Osteoblast (primary cell): ENCODE measurements at regions not wholly inside any gene's neighbourhood (a gene's known extent, or its start where the extent isn't known, plus 50 kb on each side); places are given as distances from the start of the nearest gene placed in this dataset.

Experiments used
- DNase-seq: peaks from one replicate; pipeline ENCODE4 v3.0.0; 2011; ENCODE audit warnings: low spot score, mixed read lengths; ENCODE audit not compliant: insufficient read length; ENCODE audit errors: missing footprints
- H2AFZ ChIP-seq: 2 replicates; pipeline ENCODE4 v1.6.0; 2011; ENCODE audit warnings: mild to moderate bottlenecking, low read length
- H3K27ac ChIP-seq: 2 replicates; pipeline ENCODE4 v1.5.1; 2011; ENCODE audit warnings: mild to moderate bottlenecking, low read depth, low read length, moderate library complexity
- H3K27me3 ChIP-seq: 2 replicates; pipeline ENCODE4 v1.6.0; 2012; ENCODE audit warnings: mild to moderate bottlenecking, control low read depth, inconsistent platforms, low read length, moderate library complexity; ENCODE audit not compliant: insufficient read depth
- H3K36me3 ChIP-seq: 2 replicates; pipeline ENCODE4 v1.5.1; 2011; ENCODE audit warnings: mild to moderate bottlenecking, low read length, control low read depth, moderate library complexity; ENCODE audit not compliant: insufficient read depth
- H3K4me1 ChIP-seq: 2 replicates; pipeline ENCODE4 v1.5.1; 2011; ENCODE audit warnings: mild to moderate bottlenecking, low read length, control low read depth, moderate library complexity; ENCODE audit not compliant: insufficient read depth
- H3K4me2 ChIP-seq: 2 replicates; pipeline ENCODE4 v1.6.0; 2011; ENCODE audit warnings: mild to moderate bottlenecking, low read length; ENCODE audit not compliant: insufficient read depth
- H3K4me3 ChIP-seq: fragments of 200-600 bp; sonication (generic); 3 replicates; pipeline ENCODE4 v1.5.1; 2012; ENCODE audit warnings: mild to moderate bottlenecking, low read length, inconsistent platforms; ENCODE audit not compliant: insufficient read depth
- H3K79me2 ChIP-seq: 2 replicates; pipeline ENCODE4 v1.6.0; 2012; ENCODE audit warnings: mild to moderate bottlenecking, low read length, control low read depth, inconsistent platforms; ENCODE audit not compliant: insufficient read depth
- H3K9me3 ChIP-seq: 2 replicates; pipeline ENCODE4 v1.5.1; 2011; ENCODE audit warnings: low read depth, low read length, control low read depth
- H4K20me1 ChIP-seq: 2 replicates; pipeline ENCODE4 v1.6.0; 2012; ENCODE audit warnings: mild to moderate bottlenecking, low read length, control low read depth; ENCODE audit not compliant: insufficient read depth
- TF ChIP-seq, protein P1 (sequence below): IDR thresholded peaks from 2 replicates; pipeline ENCODE4 v1.5.1; 2011; ENCODE audit warnings: mild to moderate bottlenecking, low read depth, low read length, moderate library complexity; ENCODE audit errors: extremely low read depth

DNA sequence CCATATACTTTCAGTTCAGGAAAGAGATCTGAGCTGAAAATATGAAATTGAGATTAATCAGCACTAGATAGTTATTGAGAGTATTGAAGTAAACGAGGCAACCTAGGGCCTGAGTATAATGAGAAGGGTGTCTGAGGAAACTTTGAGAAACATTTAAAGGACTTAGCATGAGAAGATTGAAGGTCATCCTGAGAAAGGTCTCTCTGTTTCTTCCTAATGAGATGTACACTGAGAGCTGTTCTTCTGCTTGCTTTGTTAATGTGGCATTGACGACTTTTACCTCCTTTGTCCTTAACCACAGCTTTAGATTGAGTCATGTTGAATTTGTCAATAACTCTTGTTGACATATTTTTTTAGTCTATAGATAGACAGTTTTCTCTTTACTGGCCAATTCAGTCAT, 145.1 kb upstream of the ACTBL2 start:
- no peak for DNase-seq
- no peaks in the 10 kb centered on the region for H3K36me3 ChIP-seq

DNA sequence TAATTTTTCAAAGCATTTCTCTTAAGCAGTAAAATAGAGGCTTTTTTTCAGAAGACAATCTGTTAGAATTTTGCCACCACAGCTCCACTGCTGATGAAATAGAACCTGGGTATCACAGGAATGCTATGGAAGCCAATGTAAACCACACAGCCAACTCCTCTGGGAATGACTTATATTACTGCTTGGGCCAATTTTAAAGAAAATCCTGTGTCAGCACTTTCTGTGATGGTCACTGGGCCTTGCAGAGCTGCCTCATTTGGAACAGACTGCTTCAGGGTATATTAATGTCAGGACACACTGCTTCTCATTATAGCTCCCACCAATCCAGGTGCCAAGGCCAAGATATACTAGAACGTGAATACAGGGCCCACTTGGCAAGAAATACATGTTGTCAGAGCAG, 144.1 kb upstream of the ACTBL2 start:
- Histone ChIP-seq H3K79me2 (no peaks in the 10 kb centered on the region), H3K27me3 (no peaks in the 10 kb centered on the region), H3K4me2 (no peak overlapping the region), H4K20me1 (no peaks in the 10 kb centered on the region), H3K4me1 (no peaks in the 10 kb centered on the region), H3K36me3 (no peaks in the 10 kb centered on the region), H3K4me3 (no peak overlapping the region), H3K9me3 (no peaks in the 10 kb centered on the region), H2AFZ (no peak overlapping the region), H3K27ac (no peak overlapping the region)
- TF ChIP-seq, protein P1, sequence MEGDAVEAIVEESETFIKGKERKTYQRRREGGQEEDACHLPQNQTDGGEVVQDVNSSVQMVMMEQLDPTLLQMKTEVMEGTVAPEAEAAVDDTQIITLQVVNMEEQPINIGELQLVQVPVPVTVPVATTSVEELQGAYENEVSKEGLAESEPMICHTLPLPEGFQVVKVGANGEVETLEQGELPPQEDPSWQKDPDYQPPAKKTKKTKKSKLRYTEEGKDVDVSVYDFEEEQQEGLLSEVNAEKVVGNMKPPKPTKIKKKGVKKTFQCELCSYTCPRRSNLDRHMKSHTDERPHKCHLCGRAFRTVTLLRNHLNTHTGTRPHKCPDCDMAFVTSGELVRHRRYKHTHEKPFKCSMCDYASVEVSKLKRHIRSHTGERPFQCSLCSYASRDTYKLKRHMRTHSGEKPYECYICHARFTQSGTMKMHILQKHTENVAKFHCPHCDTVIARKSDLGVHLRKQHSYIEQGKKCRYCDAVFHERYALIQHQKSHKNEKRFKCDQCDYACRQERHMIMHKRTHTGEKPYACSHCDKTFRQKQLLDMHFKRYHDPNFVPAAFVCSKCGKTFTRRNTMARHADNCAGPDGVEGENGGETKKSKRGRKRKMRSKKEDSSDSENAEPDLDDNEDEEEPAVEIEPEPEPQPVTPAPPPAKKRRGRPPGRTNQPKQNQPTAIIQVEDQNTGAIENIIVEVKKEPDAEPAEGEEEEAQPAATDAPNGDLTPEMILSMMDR: no peak
- DNase-seq: no peak

More for the DNA sequence above, 145.1 kb upstream of the ACTBL2 start:
- Histone ChIP-seq H3K4me2 (no peak overlapping the region), H3K27ac (no peak overlapping the region), H3K4me1 (no peaks in the 10 kb centered on the region), H3K4me3 (no peak overlapping the region), H3K79me2 (no peaks in the 10 kb centered on the region), H3K27me3 (no peaks in the 10 kb centered on the region), H4K20me1 (no peaks in the 10 kb centered on the region), H2AFZ (no peak overlapping the region), H3K9me3 (no peaks in the 10 kb centered on the region)
- TF ChIP-seq, protein P1: no peak

DNA sequence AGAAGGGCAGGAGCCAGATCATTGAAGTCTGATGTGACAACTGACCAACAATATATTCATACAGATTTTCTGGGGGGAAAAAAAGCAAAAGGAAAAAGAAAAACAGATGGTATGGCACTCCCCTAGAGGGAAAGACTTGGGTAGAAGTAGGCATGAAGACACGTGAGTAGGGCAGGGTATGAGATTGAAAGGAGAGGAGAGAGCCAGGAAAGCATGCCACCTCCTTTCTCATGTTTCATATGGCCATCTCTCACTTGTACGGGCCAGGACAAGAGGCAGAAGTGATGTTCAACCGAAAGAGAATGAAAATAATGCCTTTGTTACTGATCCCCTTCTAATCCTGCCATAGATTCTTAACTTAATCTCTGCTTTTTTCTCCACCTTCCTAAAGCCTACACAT, 139.0 kb upstream of the ACTBL2 start:
- H3K4me1 ChIP-seq: no peaks in the 10 kb centered on the region
- H2AFZ ChIP-seq: no peak overlapping the region
- H3K27me3 ChIP-seq: no peaks in the 10 kb centered on the region
- H3K79me2 ChIP-seq: no peaks in the 10 kb centered on the region
- no peaks in the 10 kb centered on the region for H4K20me1 ChIP-seq
- H3K36me3 ChIP-seq: no peaks in the 10 kb centered on the region
- TF ChIP-seq, protein P1: no peak
- H3K4me3 ChIP-seq: no peak overlapping the region
- H3K9me3 ChIP-seq: no peaks in the 10 kb centered on the region
- H3K27ac ChIP-seq: no peak overlapping the region
- H3K4me2 ChIP-seq: no peak overlapping the region
- DNase-seq: no peak

DNA sequence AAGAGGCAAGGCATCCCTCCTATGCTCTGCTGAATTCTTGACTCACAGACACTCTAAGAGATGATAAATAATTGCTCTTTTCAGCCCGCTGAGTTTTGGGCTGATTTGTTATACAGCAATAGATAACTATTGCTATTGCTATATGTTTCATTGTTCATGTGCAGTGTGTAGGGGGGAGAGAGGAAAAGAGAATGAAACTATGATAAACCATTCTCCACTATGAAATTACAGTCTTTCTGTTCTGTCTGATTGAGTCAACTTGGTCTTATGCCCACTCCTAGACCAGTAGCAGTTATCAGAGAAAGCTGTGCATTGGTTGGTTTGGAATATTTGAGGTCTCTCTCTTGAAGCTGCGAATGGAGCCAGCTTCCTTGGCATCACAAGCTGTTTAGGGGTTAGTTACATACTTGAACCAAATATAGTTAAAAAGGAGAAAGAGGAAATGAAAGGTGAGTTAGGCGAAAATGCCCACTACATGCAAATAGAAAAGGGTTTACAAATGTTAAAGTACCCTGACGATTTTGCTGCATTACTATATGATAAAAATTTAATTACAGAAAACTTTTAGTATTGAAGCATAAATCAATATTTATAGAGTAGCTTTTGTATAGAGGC, 136.3 kb upstream of the ACTBL2 start:
- TF ChIP-seq, protein P1: no peak
- Histone ChIP-seq H3K9me3 (no peaks in the 10 kb centered on the region), H3K27ac (no peak overlapping the region), H3K4me3 (no peak overlapping the region), H3K4me2 (no peak overlapping the region), H3K79me2 (no peaks in the 10 kb centered on the region), H3K27me3 (peaks cover 3% of the 10 kb centered on the region), H2AFZ (no peak overlapping the region), H4K20me1 (no peaks in the 10 kb centered on the region), H3K4me1 (no peaks in the 10 kb centered on the region), H3K36me3 (no peaks in the 10 kb centered on the region)
- DNase-seq: no peak
